Activated naive CD8-positive, alpha-beta T cell (primary cell): ENCODE measurements at regions not wholly inside any gene's neighbourhood (a gene's known extent, or its start where the extent isn't known, plus 50 kb on each side); places are given as distances from the start of the nearest gene placed in this dataset.
"Not testable (repeated sequence)": the region's sequence is repeated elsewhere in the genome, so short reads cannot be mapped to it uniquely, and the experiment has no call there.

Source experiments
- H3K27ac Mint-ChIP-seq: one replicate; pipeline ENCODE4 v1.8.0; 2021; ENCODE audit warnings: mixed read lengths
- H3K27me3 Mint-ChIP-seq: one replicate; pipeline ENCODE4 v1.8.0; 2021; ENCODE audit warnings: mixed read lengths
- H3K36me3 Mint-ChIP-seq: one replicate; pipeline ENCODE4 v1.8.0; 2021; ENCODE audit warnings: mixed read lengths
- H3K4me1 Mint-ChIP-seq: one replicate; pipeline ENCODE4 v1.8.0; 2021; ENCODE audit warnings: low read depth, mixed read lengths
- H3K4me3 Mint-ChIP-seq: one replicate; pipeline ENCODE4 v1.8.0; 2021; ENCODE audit warnings: mild to moderate bottlenecking, mixed read lengths
- H3K9me3 Mint-ChIP-seq: one replicate; pipeline ENCODE4 v1.8.0; 2021; ENCODE audit warnings: low read depth, mixed read lengths

GRCh38 chr11:13136272-13136596 lies 127.1 kb downstream of the RASSF10 start:
- Mint-ChIP-seq H3K36me3 (no peaks in the 10 kb centered on the region), H3K27me3 (peaks cover 20% of the 10 kb centered on the region), H3K4me1 (no peaks in the 10 kb centered on the region), H3K4me3 (no peak overlapping the region), H3K9me3 (peaks cover 6% of the 10 kb centered on the region), H3K27ac (no peak overlapping the region)

- H3K36me3 Mint-ChIP-seq = no peaks in the 10 kb centered on the region
- H3K4me3 Mint-ChIP-seq = no peak overlapping the region
- no peak overlapping the region for H3K27ac Mint-ChIP-seq
- H3K9me3 Mint-ChIP-seq = peaks cover 6% of the 10 kb centered on the region
- H3K4me1 Mint-ChIP-seq = no peaks in the 10 kb centered on the region
- peaks cover 23% of the 10 kb centered on the region for H3K27me3 Mint-ChIP-seq
These were observed 128.8 kb downstream of the RASSF10 start for GRCh38 chr11:13137844-13138301.

GRCh38 chr11:13139085-13139484 lies 130.0 kb downstream of the RASSF10 start:
- H3K4me1 Mint-ChIP-seq, H3K9me3 Mint-ChIP-seq, H3K36me3 Mint-ChIP-seq, H3K4me3 Mint-ChIP-seq, H3K27ac Mint-ChIP-seq: not testable (repeated sequence)
- peaks cover 23% of the 10 kb centered on the region for H3K27me3 Mint-ChIP-seq

GRCh38 chr11:13140028-13140870 lies 131.1 kb downstream of the RASSF10 start:
- Mint-ChIP-seq H3K27ac (no peak overlapping the region), H3K27me3 (peaks cover 23% of the 10 kb centered on the region), H3K4me1 (no peaks in the 10 kb centered on the region), H3K4me3 (no peak overlapping the region), H3K9me3 (peaks cover 6% of the 10 kb centered on the region), H3K36me3 (no peaks in the 10 kb centered on the region)

- Mint-ChIP-seq H3K27ac (no peak overlapping the region), H3K27me3 (peaks cover 22% of the 10 kb centered on the region), H3K4me3 (no peak overlapping the region), H3K36me3 (no peaks in the 10 kb centered on the region), H3K9me3 (peaks cover 6% of the 10 kb centered on the region), H3K4me1 (no peaks in the 10 kb centered on the region)
These were observed 131.9 kb downstream of the RASSF10 start for GRCh38 chr11:13140873-13141655.

- peaks cover 6% of the 10 kb centered on the region for H3K9me3 Mint-ChIP-seq
- H3K4me1 Mint-ChIP-seq = no peaks in the 10 kb centered on the region
- H3K27ac Mint-ChIP-seq = no peak overlapping the region
- H3K27me3 Mint-ChIP-seq = peaks cover 17% of the 10 kb centered on the region
- no peaks in the 10 kb centered on the region for H3K36me3 Mint-ChIP-seq
- H3K4me3 Mint-ChIP-seq = no peak overlapping the region
These were observed 132.9 kb downstream of the RASSF10 start for GRCh38 chr11:13141731-13142709.

GRCh38 chr11:13143486-13144297 lies 133.9 kb upstream of the BMAL1 start:
- H3K9me3 Mint-ChIP-seq = peaks cover 6% of the 10 kb centered on the region
- H3K27ac Mint-ChIP-seq = no peak overlapping the region
- peaks cover 11% of the 10 kb centered on the region for H3K27me3 Mint-ChIP-seq
- H3K4me3 Mint-ChIP-seq = no peak overlapping the region
- H3K4me1 Mint-ChIP-seq = no peaks in the 10 kb centered on the region
- no peaks in the 10 kb centered on the region for H3K36me3 Mint-ChIP-seq

GRCh38 chr11:13145461-13145860 lies 132.1 kb upstream of the BMAL1 start:
- Mint-ChIP-seq H3K27ac (no peak overlapping the region), H3K9me3 (no peaks in the 10 kb centered on the region), H3K4me3 (no peak overlapping the region), H3K27me3 (peaks cover 5% of the 10 kb centered on the region), H3K36me3 (no peaks in the 10 kb centered on the region), H3K4me1 (no peaks in the 10 kb centered on the region)

- no peak overlapping the region for H3K4me3 Mint-ChIP-seq
- H3K27ac Mint-ChIP-seq = no peak overlapping the region
- H3K27me3 Mint-ChIP-seq = peaks cover 6% of the 10 kb centered on the region
These were observed 127.6 kb upstream of the BMAL1 start for GRCh38 chr11:13149991-13150390.

GRCh38 chr11:13150487-13150886 lies 127.1 kb upstream of the BMAL1 start:
- no peaks in the 10 kb centered on the region for H3K4me1 Mint-ChIP-seq
- peaks cover 6% of the 10 kb centered on the region for H3K27me3 Mint-ChIP-seq
- H3K4me3 Mint-ChIP-seq = no peak overlapping the region
- H3K9me3 Mint-ChIP-seq = peaks cover 4% of the 10 kb centered on the region
- no peak overlapping the region for H3K27ac Mint-ChIP-seq
- H3K36me3 Mint-ChIP-seq = no peaks in the 10 kb centered on the region

More at GRCh38 chr11:13149991-13150390, 127.6 kb upstream of the BMAL1 start:
- H3K36me3 Mint-ChIP-seq = no peaks in the 10 kb centered on the region
- no peaks in the 10 kb centered on the region for H3K4me1 Mint-ChIP-seq
- H3K9me3 Mint-ChIP-seq = peaks cover 4% of the 10 kb centered on the region

- Mint-ChIP-seq H3K27ac (no peak overlapping the region), H3K4me1 (no peaks in the 10 kb centered on the region), H3K9me3 (peaks cover 12% of the 10 kb centered on the region), H3K4me3 (no peak overlapping the region), H3K36me3 (no peaks in the 10 kb centered on the region), H3K27me3 (peaks cover 9% of the 10 kb centered on the region)
These were observed 125.3 kb upstream of the BMAL1 start for GRCh38 chr11:13152264-13152663.

- no peak overlapping the region for H3K4me3 Mint-ChIP-seq
- peaks cover 12% of the 10 kb centered on the region for H3K9me3 Mint-ChIP-seq
- no peaks in the 10 kb centered on the region for H3K4me1 Mint-ChIP-seq
- H3K27me3 Mint-ChIP-seq = peaks cover 9% of the 10 kb centered on the region
- H3K27ac Mint-ChIP-seq = no peak overlapping the region
- no peaks in the 10 kb centered on the region for H3K36me3 Mint-ChIP-seq
These were observed 124.7 kb upstream of the BMAL1 start for GRCh38 chr11:13152736-13153541.

GRCh38 chr11:13154374-13154773 lies 123.2 kb upstream of the BMAL1 start:
- H3K4me1 Mint-ChIP-seq, H3K27ac Mint-ChIP-seq, H3K27me3 Mint-ChIP-seq, H3K36me3 Mint-ChIP-seq, H3K4me3 Mint-ChIP-seq: not testable (repeated sequence)
- H3K9me3 Mint-ChIP-seq = peaks cover 12% of the 10 kb centered on the region
